ENCODE measurements at regions not wholly inside any gene's neighbourhood (a gene's known extent, or its start where the extent isn't known, plus 50 kb on each side); places are given as distances from the start of the nearest gene placed in this dataset.

DNA sequence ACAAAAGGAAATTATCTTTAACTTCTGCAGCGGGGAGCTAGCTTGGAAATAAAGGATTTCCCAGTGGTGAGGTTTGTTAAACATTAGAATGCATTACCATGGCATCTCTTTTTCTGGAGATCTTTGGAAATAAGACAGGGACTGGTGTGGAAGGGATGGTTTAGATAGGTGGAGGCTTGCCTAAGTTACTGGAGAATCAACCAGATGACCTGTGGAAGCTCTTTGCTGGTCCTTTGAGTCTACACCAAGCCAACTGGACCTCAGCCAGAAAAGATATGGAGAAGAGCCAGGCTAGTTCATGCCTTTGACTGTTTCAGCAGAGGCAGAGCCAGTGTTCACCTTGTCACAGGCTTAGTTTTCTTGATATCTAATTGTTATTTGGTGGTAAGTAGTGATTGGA lies 134.7 kb downstream of the KCNRG start:
- no peak overlapping the region for H3K4me3 ChIP-seq
- intact Hi-C loops (cut with DNase I): no loop called here
- H3K27me3 ChIP-seq: no peaks in the 10 kb centered on the region
- no peaks in the 10 kb centered on the region for H3K4me1 ChIP-seq
- H3K27ac ChIP-seq: no peak overlapping the region
- H3K9me3 ChIP-seq: no peaks in the 10 kb centered on the region
- no peaks in the 10 kb centered on the region for H3K36me3 ChIP-seq
- DNase-seq (ENCODE audit: low spot score in 2 of 2): no peak
- TF ChIP-seq, protein P1, sequence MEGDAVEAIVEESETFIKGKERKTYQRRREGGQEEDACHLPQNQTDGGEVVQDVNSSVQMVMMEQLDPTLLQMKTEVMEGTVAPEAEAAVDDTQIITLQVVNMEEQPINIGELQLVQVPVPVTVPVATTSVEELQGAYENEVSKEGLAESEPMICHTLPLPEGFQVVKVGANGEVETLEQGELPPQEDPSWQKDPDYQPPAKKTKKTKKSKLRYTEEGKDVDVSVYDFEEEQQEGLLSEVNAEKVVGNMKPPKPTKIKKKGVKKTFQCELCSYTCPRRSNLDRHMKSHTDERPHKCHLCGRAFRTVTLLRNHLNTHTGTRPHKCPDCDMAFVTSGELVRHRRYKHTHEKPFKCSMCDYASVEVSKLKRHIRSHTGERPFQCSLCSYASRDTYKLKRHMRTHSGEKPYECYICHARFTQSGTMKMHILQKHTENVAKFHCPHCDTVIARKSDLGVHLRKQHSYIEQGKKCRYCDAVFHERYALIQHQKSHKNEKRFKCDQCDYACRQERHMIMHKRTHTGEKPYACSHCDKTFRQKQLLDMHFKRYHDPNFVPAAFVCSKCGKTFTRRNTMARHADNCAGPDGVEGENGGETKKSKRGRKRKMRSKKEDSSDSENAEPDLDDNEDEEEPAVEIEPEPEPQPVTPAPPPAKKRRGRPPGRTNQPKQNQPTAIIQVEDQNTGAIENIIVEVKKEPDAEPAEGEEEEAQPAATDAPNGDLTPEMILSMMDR (IDR thresholded peaks at IDR 0.05): no peak

- TF ChIP-seq, protein P1 (IDR thresholded peaks at IDR 0.05): no peak
- DNase-seq (ENCODE audit: low spot score in 2 of 2): no peak
- no peaks in the 10 kb centered on the region for H3K4me1 ChIP-seq
- no peaks in the 10 kb centered on the region for H3K9me3 ChIP-seq
- no peaks in the 10 kb centered on the region for H3K36me3 ChIP-seq
- peak overlapping the region; percentile 18 to 35 for H3K4me3 ChIP-seq
- H3K27ac ChIP-seq: no peak overlapping the region
- intact Hi-C loops (cut with DNase I): no loop called here
- H3K27me3 ChIP-seq: no peaks in the 10 kb centered on the region
Measured at GRCh38 chr13:50152224-50152623, 137.0 kb downstream of the KCNRG start.

DNA sequence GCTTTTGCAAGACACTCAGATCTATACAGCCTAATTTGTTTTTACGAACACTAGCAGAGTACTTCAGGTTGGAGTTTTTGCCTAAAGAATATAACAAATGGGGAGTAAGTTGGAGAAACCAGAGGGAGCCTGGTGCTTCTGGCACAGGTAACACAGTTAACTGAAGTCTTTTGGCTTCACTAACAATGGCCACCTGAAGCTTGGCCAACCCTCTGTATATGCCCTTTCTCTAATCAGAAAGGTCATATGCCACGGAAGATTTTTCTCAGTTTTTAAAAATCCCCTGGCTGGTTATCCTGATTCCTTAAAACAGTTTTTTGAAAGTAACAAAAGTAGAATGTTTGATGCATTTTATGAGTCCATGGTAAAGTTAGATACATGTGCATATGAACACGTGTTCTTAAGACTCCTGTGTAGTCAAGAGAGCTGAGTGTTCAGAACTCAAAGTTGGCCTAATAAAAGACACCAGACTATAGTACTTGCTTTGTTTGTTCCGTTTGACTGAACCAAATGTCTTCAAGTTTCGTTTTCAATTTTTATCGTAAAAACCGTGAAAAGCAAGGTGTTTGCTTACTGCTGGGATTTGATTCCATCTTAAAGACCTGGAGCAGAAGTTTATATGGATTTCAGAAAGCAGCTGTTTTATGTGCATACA lies 137.5 kb downstream of the KCNRG start:
- H3K9me3 ChIP-seq: no peaks in the 10 kb centered on the region
- intact Hi-C loops (cut with DNase I): no loop called here
- H3K27ac ChIP-seq: no peak overlapping the region
- TF ChIP-seq, protein P1 (IDR thresholded peaks at IDR 0.05): no peak
- DNase-seq (ENCODE audit: low spot score in 2 of 2): no peak
- H3K4me1 ChIP-seq: no peaks in the 10 kb centered on the region
- H3K4me3 ChIP-seq: peak overlapping the region; percentile 18 to 35
- no peaks in the 10 kb centered on the region for H3K27me3 ChIP-seq
- H3K36me3 ChIP-seq: no peaks in the 10 kb centered on the region

- H3K27me3 ChIP-seq: no peaks in the 10 kb centered on the region
- TF ChIP-seq, protein P1 (IDR thresholded peaks at IDR 0.05): no peak
- H3K4me3 ChIP-seq: no peak overlapping the region
- no peak overlapping the region for H3K27ac ChIP-seq
- H3K9me3 ChIP-seq: no peaks in the 10 kb centered on the region
- intact Hi-C loops (cut with DNase I): no loop called here
- DNase-seq (ENCODE audit: low spot score in 2 of 2): no peak
- no peaks in the 10 kb centered on the region for H3K4me1 ChIP-seq
- no peaks in the 10 kb centered on the region for H3K36me3 ChIP-seq
Measured at GRCh38 chr13:50153401-50153800, 138.2 kb downstream of the KCNRG start.

DNA sequence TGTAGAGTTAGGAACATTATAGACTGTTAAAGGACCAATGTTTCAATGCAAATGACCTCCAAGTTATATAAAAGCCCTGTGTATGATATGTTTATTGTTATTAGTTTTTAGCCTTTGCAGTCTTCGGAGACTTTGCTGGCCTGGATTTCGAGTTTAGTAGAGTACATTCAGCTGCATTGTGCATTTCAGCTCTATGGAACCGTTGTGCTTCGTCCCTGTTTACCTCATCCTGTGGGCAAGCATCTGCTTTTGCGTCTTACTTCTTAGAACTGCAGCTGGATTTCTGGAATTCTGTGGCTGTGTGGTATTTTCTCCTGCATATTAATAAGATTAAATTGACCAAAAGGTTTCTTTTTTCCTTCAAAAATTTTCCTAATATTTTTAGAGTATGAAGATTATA lies 138.6 kb downstream of the KCNRG start:
- Histone ChIP-seq H3K9me3 (no peaks in the 10 kb centered on the region), H3K4me3 (no peak overlapping the region), H3K4me1 (no peaks in the 10 kb centered on the region), H3K36me3 (no peaks in the 10 kb centered on the region), H3K27ac (no peak overlapping the region), H3K27me3 (no peaks in the 10 kb centered on the region)
- TF ChIP-seq, protein P1 (IDR thresholded peaks at IDR 0.05): no peak
- DNase-seq (ENCODE audit: low spot score in 2 of 2): no peak
- intact Hi-C loops (cut with DNase I): no loop called here

- TF ChIP-seq, protein P1 (IDR thresholded peaks at IDR 0.05): no peak
- Histone ChIP-seq H3K9me3 (no peaks in the 10 kb centered on the region), H3K27ac (no peak overlapping the region), H3K36me3 (no peaks in the 10 kb centered on the region), H3K4me3 (no peak overlapping the region), H3K4me1 (no peaks in the 10 kb centered on the region), H3K27me3 (no peaks in the 10 kb centered on the region)
- no peak for DNase-seq (ENCODE audit: low spot score in 2 of 2)
- intact Hi-C loops (cut with DNase I): no loop called here
Measured at GRCh38 chr13:50154697-50155096, 139.5 kb downstream of the KCNRG start.
